Transverse colon (tissue), 4 donors: ENCODE measurements at regions not wholly inside any gene's neighbourhood (a gene's known extent, or its start where the extent isn't known, plus 50 kb on each side); places are given as distances from the start of the nearest gene placed in this dataset.

Experiments used
- DNase-seq: peaks from one replicate; pipeline ENCODE4 v3.0.0-alpha.2; 2019
- H3K27ac ChIP-seq, 4 donors: fragments of 200-600 bp; sonication (generic); 2 replicates each; pipeline ENCODE4 v1.5.1; 2016 to 2018; ENCODE audit warnings: inconsistent platforms in 4 of 4
- H3K27me3 ChIP-seq: fragments of 200-600 bp; sonication (generic); 2 replicates; pipeline ENCODE4 v1.5.1; 2017; ENCODE audit warnings: inconsistent platforms
- H3K36me3 ChIP-seq, 4 donors: fragments of 200-600 bp; sonication (generic); 2 replicates each; pipeline ENCODE4 v1.5.1; 2017 to 2019; ENCODE audit warnings: inconsistent platforms in 4 of 4
- H3K4me1 ChIP-seq, 4 donors: fragments of 200-600 bp; sonication (generic); 2 replicates each; pipeline ENCODE4 v1.5.1; 2017 to 2020; ENCODE audit warnings: inconsistent platforms in 4 of 4
- H3K4me3 ChIP-seq, 4 donors: fragments of 200-600 bp; sonication (generic); 1 replicate in 1 of 4; 2 replicates in 3 of 4; pipeline versions ENCODE4 v1.5.1 to v1.6.1; 2017 to 2019; ENCODE audit warnings: inconsistent platforms in 4 of 4
- H3K9me3 ChIP-seq, 2 donors: fragments of 200-600 bp; sonication (generic); 2 replicates each; pipeline ENCODE4 v1.5.1; 2017 to 2019; ENCODE audit warnings: inconsistent platforms in 2 of 2
- CTCF ChIP-seq, 5 experiments: fragments of 200-600 bp in 3 of 5; fragments of 450-650 bp in 2 of 5; sonication (generic) in 3 of 5; IDR thresholded peaks; 1 replicate in 2 of 5; 2 replicates in 3 of 5; pipeline ENCODE4 v1.5.1; 2016 to 2017; ENCODE audit warnings: antibody characterized with exemption in 5 of 5, inconsistent platforms in 3 of 5, mild to moderate bottlenecking in 2 of 5, moderate library complexity in 1 of 5
- EP300 ChIP-seq: sonication (generic); formaldehyde crosslinking; IDR thresholded peaks from one replicate; pipeline ENCODE4 v1.6.1; 2017; ENCODE audit warnings: antibody characterized with exemption, low read depth
- POLR2A ChIP-seq: fragments of 450-650 bp; IDR thresholded peaks from one replicate; pipeline ENCODE4 v1.6.1; 2016; ENCODE audit warnings: antibody characterized with exemption, mild to moderate bottlenecking, moderate library complexity
- POLR2AphosphoS5 ChIP-seq, 3 donors: sonication (generic); formaldehyde crosslinking; IDR thresholded peaks; one replicate each; pipeline ENCODE4 v1.6.1; 2016; ENCODE audit warnings: antibody characterized with exemption in 3 of 3
- WGBS, 2 donors: methylation state at CpG; one replicate each; pipeline ENCODE4 v1.1.5; 2018; ENCODE audit warnings: low coverage in 1 of 2; 5-methylcytosine and 5-hydroxymethylcytosine counted together
- in situ Hi-C, 4 donors: fragments of 200-750 bp; cut with MboI; loops; one replicate each; pipeline versions ENCODE4 v1.15.0 to v1.15.1; 2017; ENCODE audit warnings: low sequenced_read_pairs in 3 of 4, low pct_ligation_motif_present in 1 of 4, low pct_unique_long_range_greater_than_20kb in 1 of 4
- intact Hi-C: fragments of 100-400 bp; cut with DNase I; formaldehyde crosslinking; loops from one replicate; pipeline ENCODE4 v1.15.1; 2023; ENCODE audit warnings: low total_unique reads

- H3K4me3 ChIP-seq, result no peak overlapping the region
- H3K36me3 ChIP-seq, result no peaks in the 10 kb centered on the region
- DNase-seq, result no peak
- 61 to 67% methylated on average over 1 to 9 of the region's 9 CpGs for WGBS, 2 donors
- intact Hi-C loops, result no loop called here
- H3K9me3 ChIP-seq, result no peaks in the 10 kb centered on the region
- no peaks in the 10 kb centered on the region for H3K27me3 ChIP-seq
- H3K27ac ChIP-seq, result no peak overlapping the region
- TF ChIP-seq CTCF (IDR thresholded peaks at IDR 0.05), result no peak
- TF ChIP-seq POLR2AphosphoS5 (IDR thresholded peaks at IDR 0.05), result no peak
- no peaks in the 10 kb centered on the region for H3K4me1 ChIP-seq
- in situ Hi-C loops, result no loop called here
Observed at GRCh38 chr5:3715062-3715461, 119.4 kb downstream of the IRX1 start.

- intact Hi-C loops, result no loop called here
- in situ Hi-C loops, result no loop called here
- WGBS, 2 donors, result 77 to 79% methylated on average over 8 of the region's 8 CpGs
Observed at GRCh38 chr5:3729631-3730030, 134.0 kb downstream of the IRX1 start.

GRCh38 chr5:3734632-3735031, 139.0 kb downstream of the IRX1 start:
- in situ Hi-C loops (no loop called here), intact Hi-C loops (no loop called here)
- 75 to 90% methylated on average over 3 to 6 of the region's 6 CpGs for WGBS, 2 donors
- H3K9me3 ChIP-seq, result peaks cover 0 to 3% of the 10 kb centered on the region in 2 donors
- H3K36me3 ChIP-seq, result no peaks in the 10 kb centered on the region
- H3K27me3 ChIP-seq, result no peaks in the 10 kb centered on the region
- TF ChIP-seq CTCF (IDR thresholded peaks at IDR 0.05) (no peak), POLR2AphosphoS5 (IDR thresholded peaks at IDR 0.05) (no peak), EP300 (no peak), POLR2A (no peak)
- DNase-seq, result no peak
- no peak overlapping the region for H3K27ac ChIP-seq
- H3K4me1 ChIP-seq, result no peaks in the 10 kb centered on the region
- no peak overlapping the region for H3K4me3 ChIP-seq

More at GRCh38 chr5:3729631-3730030, 134.0 kb downstream of the IRX1 start:
- no peaks in the 10 kb centered on the region for H3K27me3 ChIP-seq
- no peak overlapping the region for H3K27ac ChIP-seq
- TF ChIP-seq CTCF (IDR thresholded peaks at IDR 0.05), result no peak
- TF ChIP-seq POLR2AphosphoS5 (IDR thresholded peaks at IDR 0.05), result no peak
- no peak for TF ChIP-seq EP300
- no peak for TF ChIP-seq POLR2A
- no peak overlapping the region for H3K4me3 ChIP-seq
- no peaks in the 10 kb centered on the region for H3K9me3 ChIP-seq
- no peak for DNase-seq
- no peaks in the 10 kb centered on the region for H3K4me1 ChIP-seq
- no peaks in the 10 kb centered on the region for H3K36me3 ChIP-seq

DNA sequence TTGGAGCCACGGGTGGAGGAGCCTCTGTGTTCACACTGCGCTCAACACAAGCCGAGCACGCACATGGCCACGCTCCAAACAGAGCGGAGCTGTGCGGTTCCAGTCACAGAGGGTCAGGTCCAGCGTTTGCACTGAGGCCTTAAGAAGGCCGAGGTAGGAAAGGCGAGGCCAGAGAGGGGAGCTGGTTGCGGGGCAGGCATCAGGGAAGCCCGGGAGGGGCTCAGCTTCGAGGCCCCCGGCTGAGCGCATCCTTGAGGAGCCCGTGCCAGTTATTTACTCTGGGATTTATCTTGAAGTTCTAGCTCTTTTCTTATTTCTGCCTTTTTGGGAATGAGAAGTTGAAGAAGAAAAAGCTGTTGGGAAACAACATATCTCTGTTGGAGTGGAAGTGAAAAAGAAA, 140.8 kb downstream of the IRX1 start:
- H3K27me3 ChIP-seq, result no peaks in the 10 kb centered on the region
- intact Hi-C loops, result no loop called here
- TF ChIP-seq POLR2A (no peak), POLR2AphosphoS5 (IDR thresholded peaks at IDR 0.05) (no peak), EP300 (no peak), CTCF (IDR thresholded peaks at IDR 0.05) (no peak)
- peaks cover 0 to 3% of the 10 kb centered on the region in 2 donors for H3K9me3 ChIP-seq
- H3K36me3 ChIP-seq, result no peaks in the 10 kb centered on the region
- H3K27ac ChIP-seq, result no peak overlapping the region
- no peak for DNase-seq
- in situ Hi-C loops, result no loop called here
- no peak overlapping the region for H3K4me3 ChIP-seq
- WGBS, 2 donors, result 83% methylated on average over 16 of the region's 16 CpGs; no CpG with 5 or more reads in 1 of the 2 donors
- H3K4me1 ChIP-seq, result no peaks in the 10 kb centered on the region
